Putamen (tissue), 1 donor: ENCODE measurements at regions not wholly inside any gene's neighbourhood (a gene's known extent, or its start where the extent isn't known, plus 50 kb on each side); places are given as distances from the start of the nearest gene placed in this dataset.
A peak's percentile ranks its signal among the peaks of the same experiment; 100 is the strongest.

Experiments used
- DNase-seq: peaks from one replicate; pipeline ENCODE4 v3.0.0-alpha.2; 2016; ENCODE audit warnings: low spot score

DNA sequence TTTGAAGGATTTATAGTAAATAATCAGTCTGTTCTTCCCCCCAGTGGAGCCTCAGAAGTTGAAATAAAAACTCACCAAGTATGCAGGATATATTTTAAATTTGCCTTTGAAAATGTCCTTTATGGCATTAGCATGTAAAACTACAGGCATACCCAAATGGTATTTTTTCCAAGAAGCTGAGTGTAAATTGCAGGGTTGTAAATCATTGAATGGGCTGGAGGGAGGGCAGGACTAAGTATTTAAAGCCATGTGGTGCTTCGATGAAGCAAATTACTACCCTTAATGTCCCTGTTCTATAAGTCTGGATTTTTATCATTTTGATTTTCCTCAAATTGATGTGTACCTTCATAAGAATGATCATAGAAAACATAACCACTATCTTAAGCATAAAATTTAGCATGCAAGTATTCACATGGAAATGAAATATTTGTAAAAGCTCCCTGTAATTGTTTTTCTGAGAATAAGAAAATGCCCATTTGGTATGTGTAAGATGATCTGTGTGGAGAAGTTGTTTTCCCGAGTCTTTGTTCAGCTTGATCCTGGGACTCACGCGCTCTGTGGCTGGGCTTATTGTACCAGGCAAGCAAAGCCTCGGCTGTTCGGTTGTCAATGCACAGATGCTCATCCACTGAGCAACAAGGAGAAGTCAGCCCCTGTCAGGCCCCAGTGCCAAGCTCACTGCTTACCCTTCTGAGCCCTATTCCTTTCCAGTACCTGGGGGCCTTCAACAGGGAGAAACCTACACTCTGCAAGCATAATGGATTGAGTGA, 66.7 kb downstream of the CD164 start:
- DNase-seq, result peak; percentile 81

DNA sequence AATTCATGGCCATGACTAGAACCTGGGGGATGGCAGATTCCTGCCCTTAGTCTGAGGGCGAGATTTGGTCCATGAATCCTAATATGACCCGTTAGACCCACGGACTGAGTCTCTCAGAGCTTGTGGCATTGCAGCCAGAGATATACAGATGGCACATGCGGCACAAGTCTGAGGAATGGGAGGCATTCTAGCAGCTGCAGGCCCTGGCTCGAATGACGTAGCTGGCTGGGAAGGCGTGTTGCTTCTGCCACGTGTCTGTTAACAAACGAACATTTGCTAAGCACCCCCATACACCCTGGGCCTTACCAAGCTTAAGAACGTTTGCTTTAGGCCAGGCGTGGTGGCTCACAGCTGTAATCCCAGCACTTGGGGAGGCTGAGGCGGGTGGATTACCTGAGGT, 68.0 kb downstream of the CD164 start:
- no peak for DNase-seq

DNA sequence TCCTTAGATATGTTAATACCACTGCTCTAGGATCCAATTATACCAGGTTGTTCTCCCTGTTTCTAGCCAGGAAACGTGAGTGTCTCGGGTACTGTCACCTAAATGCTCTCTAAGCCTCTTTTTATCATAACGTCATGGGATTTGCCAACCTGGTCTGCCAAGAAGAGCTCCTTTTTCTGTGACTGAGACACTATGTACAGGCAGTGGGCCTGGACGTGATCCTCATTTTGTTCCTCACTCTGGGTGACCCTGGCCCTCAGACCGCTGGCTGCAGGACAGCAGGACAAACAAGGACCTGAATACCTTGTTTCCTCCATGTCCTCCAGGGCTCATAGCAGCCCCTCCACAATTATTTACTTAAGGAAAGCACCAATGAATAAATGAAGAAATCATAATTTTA, 69.1 kb downstream of the CD164 start:
- no peak for DNase-seq

DNA sequence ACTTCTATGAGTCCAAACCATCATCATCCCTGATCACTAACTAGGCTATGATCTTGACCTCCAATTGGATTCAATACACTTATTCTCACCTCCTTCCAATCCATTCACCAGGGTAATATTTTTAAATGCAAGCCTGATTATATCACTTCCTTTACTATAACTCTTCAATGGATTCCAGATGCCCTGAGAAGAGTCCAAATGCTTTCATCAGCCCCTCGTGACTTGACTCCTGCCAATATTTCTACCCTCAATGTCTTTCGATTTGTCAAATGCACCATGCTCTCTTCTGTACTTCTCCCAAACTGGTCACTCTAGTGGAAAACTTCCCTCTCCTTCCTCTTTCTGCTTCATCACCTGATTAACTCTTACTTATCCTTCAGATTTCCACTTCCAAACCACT, 70.8 kb downstream of the CD164 start:
- no peak for DNase-seq

DNA sequence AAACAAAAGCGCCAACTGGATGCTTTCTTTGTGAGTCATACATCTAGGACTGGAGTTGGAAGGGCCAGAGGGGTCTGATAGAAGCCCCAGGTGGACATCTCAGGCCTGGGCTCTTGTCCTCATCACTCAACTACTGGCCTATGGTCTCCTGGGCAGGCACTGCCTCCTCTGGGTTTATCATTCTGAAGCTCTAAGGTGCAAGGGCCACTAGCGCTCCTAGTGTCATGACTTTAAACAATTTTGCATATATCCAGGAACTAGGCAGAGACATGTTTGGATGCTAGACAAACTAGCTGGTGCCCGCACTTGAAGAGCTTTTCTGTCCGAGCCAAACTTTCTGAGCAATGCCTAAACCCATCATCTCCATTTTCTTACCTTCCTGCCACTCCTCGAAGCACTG, 72.3 kb downstream of the CD164 start:
- no peak for DNase-seq

DNA sequence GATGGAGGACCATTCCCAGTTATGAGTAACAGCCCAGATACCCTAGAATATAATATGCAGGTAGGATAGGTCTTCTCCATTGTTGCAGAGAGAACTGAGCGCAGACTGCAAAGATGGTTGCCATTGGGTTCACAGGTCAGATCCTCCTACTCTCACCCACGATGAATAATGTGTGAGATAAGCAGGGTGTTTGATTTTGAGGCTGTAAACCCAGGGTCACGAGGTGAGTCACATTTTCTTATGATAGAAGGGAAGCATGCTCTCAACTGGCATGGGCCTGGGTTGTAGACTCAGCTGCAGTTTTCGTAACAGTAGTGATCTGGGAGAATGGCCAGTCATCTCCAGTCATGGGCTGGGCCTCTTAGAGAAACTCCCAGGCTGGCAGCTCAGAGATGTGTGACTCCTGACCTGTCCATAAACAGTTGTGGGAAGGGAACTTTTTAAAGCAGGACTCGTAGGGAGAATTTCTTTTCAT, 74.2 kb downstream of the CD164 start:
- no peak for DNase-seq

DNA sequence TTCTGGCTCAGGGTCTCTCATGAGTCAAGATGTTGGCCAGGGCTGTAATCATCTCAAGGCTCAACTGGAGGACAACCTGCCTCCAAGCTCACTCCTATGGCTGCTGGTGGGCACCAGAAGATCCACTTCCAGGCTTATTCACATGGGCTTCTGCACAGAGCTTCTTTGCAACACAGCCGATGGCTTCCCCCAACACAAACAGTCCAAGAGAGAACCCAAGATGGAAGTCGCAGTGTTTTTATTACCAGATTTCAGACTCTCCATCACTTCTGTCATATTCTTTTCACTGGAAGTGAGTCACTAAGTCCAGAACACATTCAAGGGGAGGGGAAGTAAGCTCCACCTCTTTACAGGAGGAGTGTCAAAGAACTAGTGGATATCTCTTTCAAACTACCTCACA, 75.5 kb downstream of the CD164 start:
- no peak for DNase-seq

DNA sequence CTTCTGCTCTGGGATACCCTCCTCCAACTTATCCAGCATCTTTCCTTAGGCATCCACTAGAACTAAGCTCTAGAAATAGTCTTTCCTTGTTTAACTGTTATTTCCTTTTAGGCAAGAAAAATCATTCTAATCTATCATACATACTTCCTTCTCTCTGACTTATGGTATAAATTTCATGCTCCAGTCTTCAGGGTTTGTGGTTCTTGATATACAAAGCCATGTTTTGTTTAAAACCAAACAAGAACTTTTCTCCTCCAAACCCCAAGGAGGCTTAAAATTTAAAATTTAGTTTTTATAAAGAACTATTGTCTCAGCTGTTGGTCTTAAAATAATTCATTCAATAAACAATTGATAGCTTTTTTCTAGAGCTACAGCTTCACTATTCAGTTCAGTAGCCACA, 77.2 kb downstream of the CD164 start:
- no peak for DNase-seq

DNA sequence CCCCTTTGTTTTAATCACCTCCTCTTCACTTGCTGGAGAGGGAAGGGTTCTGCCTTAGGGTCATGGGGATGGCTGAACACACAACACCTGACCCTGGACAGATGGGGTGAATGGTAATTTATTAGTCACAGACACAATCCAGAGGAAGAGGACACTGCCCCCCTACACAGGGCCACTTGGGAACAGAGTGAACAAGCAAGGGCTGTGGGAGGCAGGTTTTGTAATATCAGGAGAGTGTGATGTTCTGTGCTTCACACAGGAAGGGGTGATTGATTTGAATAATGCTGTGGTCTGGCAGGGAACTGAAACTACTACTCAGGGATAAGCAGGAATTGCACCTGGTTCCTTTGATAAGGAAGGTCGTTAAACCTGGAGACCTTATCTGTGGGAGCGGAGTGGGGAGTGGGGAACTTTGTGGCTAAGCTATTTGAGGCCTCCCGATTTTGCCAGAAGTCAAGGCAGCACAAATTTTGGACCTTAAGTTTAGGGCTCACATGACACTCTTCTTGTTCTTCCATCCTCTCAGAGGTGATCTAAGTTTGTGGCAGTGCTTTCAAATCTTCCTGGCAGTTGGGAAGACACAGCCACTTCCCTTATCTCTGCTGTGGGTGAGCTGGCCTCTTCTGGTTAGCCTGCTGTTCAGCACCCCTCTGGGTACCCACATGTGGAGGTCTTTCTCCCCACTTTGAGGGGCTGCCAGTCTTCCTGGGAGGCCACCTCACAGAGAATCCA, 77.8 kb downstream of the CD164 start:
- no peak for DNase-seq

DNA sequence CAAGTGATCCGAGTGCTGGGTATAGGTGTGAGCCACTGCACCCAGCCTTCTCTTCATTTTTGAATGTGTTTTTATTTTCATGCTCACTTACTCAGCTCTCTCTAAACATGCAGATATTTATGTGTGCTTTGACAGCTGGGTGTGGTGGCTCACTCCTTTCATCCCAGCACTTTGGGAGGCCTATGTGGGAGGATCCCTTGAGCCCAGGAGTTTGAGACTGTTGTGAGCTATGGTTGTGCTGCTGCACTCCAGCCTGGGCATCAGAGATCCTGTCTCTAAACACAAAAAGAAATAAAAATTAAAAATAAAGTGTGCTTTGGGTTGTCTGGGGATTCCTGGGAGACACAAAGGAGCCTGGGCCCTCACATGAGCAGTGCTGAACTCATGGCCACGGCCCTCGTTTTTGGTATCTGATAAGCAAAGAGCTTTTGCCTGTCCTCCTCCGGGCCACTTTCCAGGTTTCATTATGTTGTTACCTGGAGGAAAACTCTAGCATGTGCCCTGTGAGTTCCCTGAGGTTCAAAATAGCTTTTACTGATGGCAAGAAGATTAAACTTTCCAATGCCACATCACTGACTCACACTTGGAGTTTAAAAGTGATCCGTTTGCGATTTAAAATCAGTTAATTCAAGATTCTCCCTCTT, 78.5 kb downstream of the CD164 start:
- no peak for DNase-seq

DNA sequence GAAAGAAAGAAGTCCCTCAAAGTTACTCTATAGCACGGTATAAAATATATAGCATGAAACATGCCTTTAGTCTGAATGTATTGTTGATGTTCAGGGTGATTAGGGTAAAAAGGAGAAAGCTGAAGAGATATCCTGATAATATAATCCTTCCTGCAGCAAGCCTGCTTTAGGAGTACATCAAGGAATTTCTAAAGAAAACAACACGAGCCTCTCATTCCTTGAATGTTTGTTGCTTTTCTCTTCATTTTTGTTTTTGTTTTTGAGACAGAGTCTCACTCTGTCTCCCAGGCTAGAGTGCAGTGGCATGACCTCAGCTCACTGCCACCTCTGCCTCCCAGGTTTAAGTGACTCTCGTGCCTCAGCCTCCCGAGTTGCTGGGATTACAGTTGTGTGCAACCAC, 79.1 kb downstream of the CD164 start:
- no peak for DNase-seq

DNA sequence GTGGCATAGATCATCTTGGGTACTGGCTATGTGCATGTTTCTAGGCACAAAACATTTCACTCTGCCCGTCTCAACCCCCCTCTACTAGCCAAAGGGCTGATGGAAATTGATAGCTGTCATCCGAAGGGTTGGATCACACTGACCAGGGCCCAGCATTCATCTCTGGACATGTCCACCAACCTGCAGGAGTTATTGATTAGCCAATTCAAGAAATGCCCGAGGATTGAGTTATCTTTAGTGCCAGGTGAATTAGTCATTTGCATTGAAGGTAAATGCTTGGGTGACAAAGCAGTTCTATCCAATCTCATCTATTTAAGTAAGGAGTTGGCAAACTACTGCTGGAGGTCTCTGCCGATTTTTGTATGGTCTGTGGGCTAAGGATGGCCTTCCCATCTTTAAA, 80.1 kb downstream of the CD164 start:
- no peak for DNase-seq

DNA sequence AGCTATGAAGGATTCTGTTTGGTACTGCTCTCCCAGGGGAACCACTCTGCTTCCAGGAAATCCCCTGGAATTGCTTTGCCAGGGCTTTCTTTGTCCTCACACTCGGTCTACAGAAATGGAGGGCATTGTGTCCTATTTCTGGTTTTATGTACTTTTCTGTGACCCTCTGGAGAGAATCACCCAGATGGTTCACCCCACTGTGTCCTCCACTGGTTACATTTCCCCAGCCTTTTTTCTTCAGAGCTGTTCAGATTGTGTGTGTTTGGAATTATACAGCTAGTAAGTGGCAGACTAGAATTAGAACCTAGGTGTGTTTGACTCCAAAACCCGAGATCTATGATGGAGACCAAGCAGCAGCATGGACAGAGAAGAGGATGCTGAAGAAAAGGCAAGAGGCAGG, 80.8 kb downstream of the CD164 start:
- DNase-seq, result no peak

DNA sequence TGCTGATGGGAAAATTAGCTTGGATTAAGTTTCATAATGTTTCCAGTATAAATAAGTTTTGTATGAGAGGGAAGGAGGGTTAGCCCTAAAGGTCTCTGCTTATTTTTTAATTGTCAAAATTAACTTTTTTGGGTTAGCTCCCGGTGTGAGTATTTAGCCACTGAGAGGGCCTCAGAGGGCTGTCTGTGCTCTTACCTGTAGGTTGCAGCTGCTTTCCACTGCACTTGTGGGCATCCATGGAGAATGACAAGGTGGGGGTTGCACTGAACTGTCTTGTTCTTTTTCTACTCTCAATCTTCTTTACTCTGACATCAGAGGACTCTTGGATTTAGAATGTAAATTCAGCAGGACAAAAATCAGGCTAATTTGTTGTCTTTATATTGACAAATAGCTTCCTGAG, 81.4 kb downstream of the CD164 start:
- DNase-seq, result no peak

DNA sequence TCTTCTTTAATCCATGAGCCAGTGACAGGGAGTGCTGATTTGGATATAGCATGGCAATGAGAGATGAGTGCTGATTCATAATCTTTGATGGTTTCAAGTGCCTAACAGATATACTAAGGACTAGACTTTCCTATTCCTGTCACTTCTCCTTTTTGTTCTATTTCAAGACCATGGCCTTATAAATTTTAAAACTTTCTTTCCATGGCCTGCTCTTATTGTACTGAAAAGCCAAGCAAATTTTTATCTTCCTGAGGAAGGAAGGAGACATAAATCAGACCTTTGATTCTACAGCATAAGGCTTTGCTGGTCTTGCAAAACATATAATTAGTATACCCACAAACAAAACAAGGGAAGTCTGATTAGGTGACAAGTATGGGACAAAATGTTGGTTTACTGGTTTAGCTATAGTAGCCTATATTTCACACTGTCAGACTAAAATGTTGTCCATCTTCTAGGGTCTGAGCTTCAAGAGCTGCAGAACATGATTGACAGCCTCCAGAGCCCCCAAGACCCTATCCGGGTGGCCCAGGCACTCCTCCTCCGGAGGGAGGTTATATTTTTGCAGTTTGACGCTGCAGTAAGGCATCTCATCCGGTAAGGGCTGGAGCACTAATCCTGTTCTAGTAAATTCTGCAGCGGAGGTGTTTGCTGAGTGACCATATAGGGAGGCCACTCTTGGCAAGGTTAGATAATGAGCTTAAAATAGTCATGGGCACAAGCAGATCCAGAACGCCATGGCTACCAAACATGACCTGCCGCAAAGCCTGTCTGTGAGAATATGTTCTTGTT, 82.3 kb downstream of the CD164 start:
- no peak for DNase-seq

DNA sequence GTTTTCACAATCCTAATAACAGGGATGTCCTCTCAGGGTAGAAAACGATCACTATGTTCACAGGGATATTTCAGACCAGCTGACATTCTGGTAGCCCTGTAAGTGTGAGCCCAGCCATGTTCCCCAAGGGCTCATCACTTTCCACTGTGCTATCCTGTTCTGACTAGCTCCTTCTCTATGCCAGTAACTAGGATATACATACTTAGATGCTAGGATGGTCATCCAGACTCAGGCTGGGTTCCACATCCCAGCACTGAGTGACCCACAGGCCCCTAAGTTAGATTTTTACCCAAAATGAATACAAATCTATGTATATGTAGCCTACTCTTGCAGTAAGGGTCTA, 83.0 kb downstream of the CD164 start:
- DNase-seq, result no peak

DNA sequence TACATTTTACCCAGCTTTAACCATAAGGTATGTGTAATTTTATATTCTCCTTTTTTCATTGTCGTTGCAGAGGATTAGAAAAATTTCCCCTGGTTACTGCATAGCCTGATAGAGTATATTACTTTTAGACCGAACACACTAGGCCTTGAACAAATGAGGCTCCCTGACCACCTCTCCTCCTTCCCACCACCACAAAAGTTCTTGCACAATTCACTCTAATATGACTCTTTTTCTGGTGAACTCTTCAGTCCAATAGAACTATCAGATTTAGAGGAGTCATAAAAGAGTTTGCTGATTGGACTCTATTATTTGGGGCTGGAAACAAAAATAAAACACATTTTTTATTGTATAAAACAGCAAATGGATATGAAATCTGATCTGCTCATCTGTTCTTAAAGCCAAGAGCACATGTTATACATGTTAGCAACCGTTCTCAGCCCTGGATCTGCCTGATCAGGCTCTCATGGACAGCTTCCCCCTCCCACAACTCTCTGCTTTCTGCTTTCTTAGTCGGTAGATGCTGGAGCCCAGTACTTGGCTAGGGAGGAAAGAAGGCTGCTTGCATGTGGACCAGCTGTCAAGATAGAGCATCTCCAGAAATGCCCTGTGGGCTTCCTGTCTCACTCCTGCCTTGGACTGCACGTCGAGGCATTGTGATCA, 83.5 kb downstream of the CD164 start:
- no peak for DNase-seq

DNA sequence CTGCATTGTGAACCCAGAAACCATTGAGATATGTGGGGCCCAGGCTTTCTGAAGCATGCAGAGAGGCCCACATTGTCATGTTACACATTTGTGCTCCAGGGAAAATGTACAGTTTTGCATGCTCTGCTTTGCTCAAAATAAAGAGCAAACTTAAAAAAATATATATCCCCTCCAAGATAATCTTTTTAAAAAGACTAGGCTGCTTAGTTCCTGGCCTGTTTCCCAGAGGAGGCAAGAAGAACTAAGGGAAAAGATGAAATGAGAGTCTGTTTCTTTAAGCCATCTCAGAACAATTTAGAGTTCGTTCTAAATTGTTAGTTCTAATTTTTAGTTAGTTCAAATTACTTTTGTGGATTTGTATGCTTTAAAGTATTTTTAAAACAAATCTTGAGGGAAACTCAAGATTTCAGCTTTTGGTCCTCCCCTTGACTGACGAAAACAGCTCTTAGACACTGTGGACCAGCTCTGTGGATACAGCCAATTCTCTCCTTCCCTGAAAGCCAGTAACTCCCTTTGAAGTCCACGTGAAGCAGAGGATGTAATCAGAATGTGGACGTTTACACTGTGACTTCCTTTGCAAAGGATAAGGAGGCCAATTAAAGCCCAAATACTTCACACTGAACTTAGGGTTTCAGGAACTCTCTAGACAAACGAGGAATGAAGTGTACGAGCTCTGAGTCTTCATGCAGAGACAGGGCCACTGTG, 84.7 kb downstream of the CD164 start:
- DNase-seq, result no peak

DNA sequence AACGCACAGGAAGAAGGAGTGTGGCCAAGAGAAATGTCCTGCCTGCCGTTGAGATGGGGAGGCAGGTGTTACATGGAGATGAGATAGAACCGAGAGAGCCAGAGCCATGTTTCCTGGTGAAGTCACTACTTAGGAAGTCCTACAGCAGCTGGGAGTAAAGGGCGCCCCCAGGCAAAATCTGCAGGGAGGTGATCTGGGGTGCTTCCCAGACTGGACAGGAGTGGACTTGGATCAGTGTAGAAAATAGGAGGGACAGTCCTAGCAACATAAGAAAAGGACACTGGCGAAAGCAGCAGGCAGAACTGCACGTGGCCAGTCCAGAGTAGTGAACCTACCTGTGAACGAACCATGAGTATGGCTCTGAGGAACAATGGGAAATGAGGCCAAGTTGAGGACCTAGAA, 85.3 kb downstream of the CD164 start:
- DNase-seq, result no peak

DNA sequence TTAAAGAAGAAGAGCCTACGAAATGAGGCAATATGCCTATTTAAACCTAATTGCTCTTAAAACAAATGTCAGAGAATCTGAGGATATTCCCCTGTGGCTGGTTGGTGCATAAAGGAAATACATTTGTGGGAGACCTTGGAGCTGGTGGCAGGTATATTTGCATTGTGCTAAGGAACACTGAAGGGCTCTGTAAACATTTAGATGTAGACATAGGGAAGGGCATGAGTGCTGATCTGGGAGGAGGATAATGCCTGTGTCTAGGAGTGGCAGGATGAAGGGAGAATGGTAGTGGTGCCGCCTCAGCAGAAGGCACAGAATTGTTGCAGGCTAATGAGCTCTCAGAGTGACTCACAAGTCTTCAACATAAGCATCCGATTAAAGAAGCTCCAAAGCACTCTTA, 85.8 kb downstream of the CD164 start:
- DNase-seq, result no peak

DNA sequence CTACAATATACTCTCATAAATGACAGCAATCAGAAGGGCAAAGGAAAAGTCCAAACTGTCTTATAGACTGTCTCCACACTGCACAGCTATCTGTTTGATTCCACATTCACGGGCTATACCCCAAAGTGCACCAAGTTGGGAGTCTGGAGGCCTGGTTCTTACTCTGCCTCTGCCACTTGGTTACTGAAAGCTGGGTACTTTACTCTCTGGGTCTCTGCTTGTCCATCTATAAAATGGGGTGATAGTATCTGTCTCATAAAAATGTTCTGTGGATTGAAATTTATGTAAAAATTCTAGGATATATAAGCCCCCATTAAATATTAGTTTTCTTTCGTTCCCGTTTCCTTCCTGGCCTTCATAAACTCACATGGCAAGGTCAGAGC, 86.5 kb downstream of the CD164 start:
- no peak for DNase-seq
